ENCODE measurements at regions not wholly inside any gene's neighbourhood (a gene's known extent, or its start where the extent isn't known, plus 50 kb on each side); places are given as distances from the start of the nearest gene placed in this dataset.

DNA sequence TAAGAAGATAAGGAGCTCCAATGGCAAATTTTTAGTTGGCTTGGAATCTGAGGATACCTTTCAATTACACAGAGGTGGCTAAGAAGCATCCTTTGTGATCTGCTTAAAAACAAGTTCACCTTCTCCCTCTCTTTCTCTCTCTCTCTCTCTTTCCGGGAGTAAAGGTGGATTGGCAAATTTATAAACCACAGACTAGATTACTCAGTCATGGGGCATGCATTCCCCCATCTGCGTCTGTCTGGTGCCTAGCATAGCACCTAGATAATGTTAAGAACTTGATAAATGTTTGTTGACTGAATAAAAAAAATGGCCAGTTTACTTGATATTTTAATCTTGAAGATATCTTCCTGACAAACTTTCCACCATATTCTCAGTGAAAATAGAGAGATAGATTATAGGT is 312.3 kb downstream of the CDC5L start:
- Histone ChIP-seq H3K79me2 (ENCODE audit: insufficient read depth, low read length) (no peaks in the 10 kb centered on the region), H3F3A (ENCODE audit: low read depth) (no peaks in the 10 kb centered on the region), H3K4me1 (ENCODE audit: insufficient read depth, low read length, poor library complexity, severe bottlenecking) (no peaks in the 10 kb centered on the region), H3K4me2 (ENCODE audit: low read depth, low read length, poor library complexity, severe bottlenecking) (no peak overlapping the region), H3K9ac (ENCODE audit: low read depth, low read length, poor library complexity, severe bottlenecking) (no peak overlapping the region), H4K20me1 (ENCODE audit: insufficient read depth, low read length, poor library complexity, severe bottlenecking) (no peaks in the 10 kb centered on the region), H3K9me3 (ENCODE audit: insufficient read depth, low read depth, low read length) (no peaks in the 10 kb centered on the region), H2AFZ (ENCODE audit: low read length) (no peak overlapping the region), H3K4me3 (ENCODE audit: low read length, poor library complexity, severe bottlenecking) (no peak overlapping the region), H3K9me2 (replicated peaks; ENCODE audit: low read depth, low read length) (no peaks in the 10 kb centered on the region), H3K36me3 (ENCODE audit: insufficient read depth, low read length) (no peaks in the 10 kb centered on the region), H3K27me3 (ENCODE audit: insufficient read depth, low read length, poor library complexity, severe bottlenecking) (no peaks in the 10 kb centered on the region)
- no peak for TF ChIP-seq EZH2phosphoT487 (IDR thresholded peaks at IDR 0.05; ENCODE audit: borderline replicate concordance)
- TF ChIP-seq, protein P1, sequence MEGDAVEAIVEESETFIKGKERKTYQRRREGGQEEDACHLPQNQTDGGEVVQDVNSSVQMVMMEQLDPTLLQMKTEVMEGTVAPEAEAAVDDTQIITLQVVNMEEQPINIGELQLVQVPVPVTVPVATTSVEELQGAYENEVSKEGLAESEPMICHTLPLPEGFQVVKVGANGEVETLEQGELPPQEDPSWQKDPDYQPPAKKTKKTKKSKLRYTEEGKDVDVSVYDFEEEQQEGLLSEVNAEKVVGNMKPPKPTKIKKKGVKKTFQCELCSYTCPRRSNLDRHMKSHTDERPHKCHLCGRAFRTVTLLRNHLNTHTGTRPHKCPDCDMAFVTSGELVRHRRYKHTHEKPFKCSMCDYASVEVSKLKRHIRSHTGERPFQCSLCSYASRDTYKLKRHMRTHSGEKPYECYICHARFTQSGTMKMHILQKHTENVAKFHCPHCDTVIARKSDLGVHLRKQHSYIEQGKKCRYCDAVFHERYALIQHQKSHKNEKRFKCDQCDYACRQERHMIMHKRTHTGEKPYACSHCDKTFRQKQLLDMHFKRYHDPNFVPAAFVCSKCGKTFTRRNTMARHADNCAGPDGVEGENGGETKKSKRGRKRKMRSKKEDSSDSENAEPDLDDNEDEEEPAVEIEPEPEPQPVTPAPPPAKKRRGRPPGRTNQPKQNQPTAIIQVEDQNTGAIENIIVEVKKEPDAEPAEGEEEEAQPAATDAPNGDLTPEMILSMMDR (conservative IDR thresholded peaks at IDR 0.05; ENCODE audit: low read length): no peak

DNA sequence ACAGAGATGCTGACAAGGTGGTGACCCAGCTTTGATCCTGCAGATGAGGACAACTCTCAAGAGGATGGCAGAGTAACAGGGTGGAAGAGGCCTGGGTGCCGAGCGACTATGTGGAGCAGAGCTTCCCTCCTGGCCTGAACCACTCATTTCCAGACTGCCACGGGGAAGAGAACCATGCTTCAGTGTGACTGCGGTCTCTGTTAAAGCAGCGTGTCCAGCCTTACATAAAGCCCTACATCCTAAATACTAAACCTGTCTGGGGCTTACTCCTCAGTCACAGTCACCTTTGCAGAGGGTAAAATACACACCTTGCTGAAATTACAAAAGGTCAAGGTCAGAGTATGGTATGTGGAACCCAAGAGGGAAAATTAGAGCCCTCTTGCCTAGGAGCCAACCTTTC is 312.9 kb downstream of the CDC5L start:
- no peaks in the 10 kb centered on the region for H3K9me3 ChIP-seq (ENCODE audit: insufficient read depth, low read depth, low read length)
- no peak overlapping the region for H3K4me2 ChIP-seq (ENCODE audit: low read depth, low read length, poor library complexity, severe bottlenecking)
- H3K36me3 ChIP-seq (ENCODE audit: insufficient read depth, low read length): no peaks in the 10 kb centered on the region
- no peaks in the 10 kb centered on the region for H4K20me1 ChIP-seq (ENCODE audit: insufficient read depth, low read length, poor library complexity, severe bottlenecking)
- H3K4me1 ChIP-seq (ENCODE audit: insufficient read depth, low read length, poor library complexity, severe bottlenecking): no peaks in the 10 kb centered on the region
- TF ChIP-seq, protein P1 (conservative IDR thresholded peaks at IDR 0.05; ENCODE audit: low read length): no peak
- TF ChIP-seq EZH2phosphoT487 (IDR thresholded peaks at IDR 0.05; ENCODE audit: borderline replicate concordance): no peak
- no peak overlapping the region for H3K9ac ChIP-seq (ENCODE audit: low read depth, low read length, poor library complexity, severe bottlenecking)
- H3K9me2 ChIP-seq (replicated peaks; ENCODE audit: low read depth, low read length): no peaks in the 10 kb centered on the region
- no peak overlapping the region for H2AFZ ChIP-seq (ENCODE audit: low read length)
- no peaks in the 10 kb centered on the region for H3K27me3 ChIP-seq (ENCODE audit: insufficient read depth, low read length, poor library complexity, severe bottlenecking)
- H3K79me2 ChIP-seq (ENCODE audit: insufficient read depth, low read length): no peaks in the 10 kb centered on the region
- H3F3A ChIP-seq (ENCODE audit: low read depth): no peaks in the 10 kb centered on the region
- H3K4me3 ChIP-seq (ENCODE audit: low read length, poor library complexity, severe bottlenecking): no peak overlapping the region

DNA sequence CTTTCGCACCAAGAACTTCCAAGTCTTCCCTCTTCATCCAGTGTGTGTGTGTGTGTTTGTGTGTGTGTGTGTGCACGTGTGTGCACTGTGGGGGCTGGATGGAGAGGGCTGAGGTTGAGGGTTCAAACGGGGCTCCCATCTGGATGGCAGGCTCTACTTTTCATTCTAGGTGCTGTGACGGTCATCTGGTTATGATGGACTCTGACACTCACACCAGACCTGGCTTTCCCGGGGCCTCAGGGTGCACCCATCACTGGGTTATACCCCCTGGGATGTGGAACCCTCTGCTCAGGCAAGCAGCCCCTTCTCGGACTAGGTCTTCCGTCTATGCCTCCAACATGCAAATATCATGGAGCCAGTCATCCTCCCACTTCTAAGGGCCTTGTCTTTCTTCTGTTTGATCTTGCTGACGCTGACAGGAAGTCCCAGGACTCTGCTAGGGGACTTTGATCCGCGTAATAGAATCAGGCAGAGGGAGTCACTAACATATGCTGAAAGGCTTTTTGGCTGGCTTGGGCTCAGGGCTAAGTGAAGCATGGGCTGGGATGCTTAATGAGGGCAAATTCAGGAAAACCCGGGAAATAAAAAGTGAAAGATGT is 313.6 kb downstream of the CDC5L start:
- no peaks in the 10 kb centered on the region for H3K9me3 ChIP-seq (ENCODE audit: insufficient read depth, low read depth, low read length)
- H3F3A ChIP-seq (ENCODE audit: low read depth): no peaks in the 10 kb centered on the region
- H3K9ac ChIP-seq (ENCODE audit: low read depth, low read length, poor library complexity, severe bottlenecking): no peak overlapping the region
- no peaks in the 10 kb centered on the region for H3K9me2 ChIP-seq (replicated peaks; ENCODE audit: low read depth, low read length)
- H3K4me3 ChIP-seq (ENCODE audit: low read length, poor library complexity, severe bottlenecking): no peak overlapping the region
- H4K20me1 ChIP-seq (ENCODE audit: insufficient read depth, low read length, poor library complexity, severe bottlenecking): no peaks in the 10 kb centered on the region
- H3K27me3 ChIP-seq (ENCODE audit: insufficient read depth, low read length, poor library complexity, severe bottlenecking): no peaks in the 10 kb centered on the region
- TF ChIP-seq EZH2phosphoT487 (IDR thresholded peaks at IDR 0.05; ENCODE audit: borderline replicate concordance): no peak
- TF ChIP-seq, protein P1 (conservative IDR thresholded peaks at IDR 0.05; ENCODE audit: low read length): no peak
- H3K4me2 ChIP-seq (ENCODE audit: low read depth, low read length, poor library complexity, severe bottlenecking): no peak overlapping the region
- no peaks in the 10 kb centered on the region for H3K79me2 ChIP-seq (ENCODE audit: insufficient read depth, low read length)
- H3K4me1 ChIP-seq (ENCODE audit: insufficient read depth, low read length, poor library complexity, severe bottlenecking): no peaks in the 10 kb centered on the region
- no peak overlapping the region for H2AFZ ChIP-seq (ENCODE audit: low read length)
- H3K36me3 ChIP-seq (ENCODE audit: insufficient read depth, low read length): no peaks in the 10 kb centered on the region

Measured in Loucy (cell line).